Chondrocyte (in vitro differentiated cells): ENCODE measurements at regions not wholly inside any gene's neighbourhood (a gene's known extent, or its start where the extent isn't known, plus 50 kb on each side); places are given as distances from the start of the nearest gene placed in this dataset.

Experiments
- DNase-seq: peaks from one replicate; pipeline ENCODE4 v3.0.0; 2021; ENCODE audit warnings: mixed read lengths, low spot score
- H3K27ac Mint-ChIP-seq: one replicate; pipeline ENCODE4 v1.8.0; 2021; ENCODE audit warnings: mild to moderate bottlenecking, moderate library complexity, mixed read lengths; ENCODE audit not compliant: unreplicated experiment
- H3K27me3 Mint-ChIP-seq: 2 replicates; pipeline ENCODE4 v1.8.0; 2021; ENCODE audit warnings: low read depth, mixed read lengths
- H3K36me3 Mint-ChIP-seq: 2 replicates; pipeline ENCODE4 v1.8.0; 2021; ENCODE audit warnings: low read depth, mixed read lengths
- H3K4me1 Mint-ChIP-seq: 2 replicates; pipeline ENCODE4 v1.8.0; 2021; ENCODE audit warnings: low read depth, mild to moderate bottlenecking, mixed read lengths
- H3K4me3 Mint-ChIP-seq: one replicate; pipeline ENCODE4 v1.8.0; 2021; ENCODE audit warnings: mild to moderate bottlenecking, moderate library complexity, mixed read lengths; ENCODE audit not compliant: unreplicated experiment
- H3K9me3 Mint-ChIP-seq: 2 replicates; pipeline ENCODE4 v1.8.0; 2021; ENCODE audit warnings: low read depth, mixed read lengths
- CTCF ChIP-seq: fragments of 200-600 bp; sonication (generic); IDR thresholded peaks from 2 replicates; pipeline ENCODE4 v1.5.0; 2021; ENCODE audit warnings: antibody characterized with exemption, mild to moderate bottlenecking, moderate library complexity

- no peak for DNase-seq
These were observed 791.4 kb downstream of the CDH18 start for GRCh38 chr5:19196631-19197030.

GRCh38 chr5:19200251-19200650, 787.7 kb downstream of the CDH18 start:
- no peak for TF ChIP-seq CTCF
- H3K27me3 Mint-ChIP-seq: peaks cover 3% of the 10 kb centered on the region
- H3K36me3 Mint-ChIP-seq: no peaks in the 10 kb centered on the region
- H3K9me3 Mint-ChIP-seq: no peaks in the 10 kb centered on the region
- no peak overlapping the region for H3K4me3 Mint-ChIP-seq
- no peak overlapping the region for H3K27ac Mint-ChIP-seq
- no peak for DNase-seq
- H3K4me1 Mint-ChIP-seq: no peaks in the 10 kb centered on the region

More at GRCh38 chr5:19196631-19197030, 791.4 kb downstream of the CDH18 start:
- H3K9me3 Mint-ChIP-seq: no peaks in the 10 kb centered on the region
- peaks cover 3% of the 10 kb centered on the region for H3K27me3 Mint-ChIP-seq
- H3K36me3 Mint-ChIP-seq: no peaks in the 10 kb centered on the region
- H3K4me1 Mint-ChIP-seq: no peaks in the 10 kb centered on the region
- no peak overlapping the region for H3K27ac Mint-ChIP-seq
- TF ChIP-seq CTCF: no peak
- no peak overlapping the region for H3K4me3 Mint-ChIP-seq

- peaks cover 7% of the 10 kb centered on the region for H3K9me3 Mint-ChIP-seq
- no peak for TF ChIP-seq CTCF
- H3K27ac Mint-ChIP-seq: no peak overlapping the region
- H3K27me3 Mint-ChIP-seq: peaks cover 7% of the 10 kb centered on the region
- DNase-seq: no peak
- no peaks in the 10 kb centered on the region for H3K4me1 Mint-ChIP-seq
- H3K36me3 Mint-ChIP-seq: no peaks in the 10 kb centered on the region
- H3K4me3 Mint-ChIP-seq: no peak overlapping the region
These were observed 779.6 kb downstream of the CDH18 start for GRCh38 chr5:19208397-19208796.

GRCh38 chr5:19210886-19211285, 777.1 kb downstream of the CDH18 start:
- no peak overlapping the region for H3K27ac Mint-ChIP-seq
- H3K36me3 Mint-ChIP-seq: no peaks in the 10 kb centered on the region
- peaks cover 7% of the 10 kb centered on the region for H3K27me3 Mint-ChIP-seq
- no peak overlapping the region for H3K4me3 Mint-ChIP-seq
- H3K4me1 Mint-ChIP-seq: no peaks in the 10 kb centered on the region
- no peak for TF ChIP-seq CTCF
- peaks cover 8% of the 10 kb centered on the region for H3K9me3 Mint-ChIP-seq
- no peak for DNase-seq

- Mint-ChIP-seq H3K4me3 (no peak overlapping the region), H3K36me3 (no peaks in the 10 kb centered on the region), H3K27ac (no peak overlapping the region), H3K9me3 (no peaks in the 10 kb centered on the region), H3K4me1 (no peaks in the 10 kb centered on the region), H3K27me3 (peaks cover 7% of the 10 kb centered on the region)
- no peak for DNase-seq
- TF ChIP-seq CTCF: no peak
These were observed 758.7 kb downstream of the CDH18 start for GRCh38 chr5:19229179-19229835.
